GM21367 (cell line): ENCODE measurements at regions not wholly inside any gene's neighbourhood (a gene's known extent, or its start where the extent isn't known, plus 50 kb on each side); places are given as distances from the start of the nearest gene placed in this dataset.

Experiments used
- ATAC-seq: cut with Tn5 transposase; IDR thresholded peaks from one replicate; pipeline ENCODE4 v1.9.1; 2021; ENCODE audit not compliant: unreplicated experiment

GRCh38 chr10:128976856-128977255, 490.2 kb upstream of the MGMT start:
- ATAC-seq, result no peak

GRCh38 chr10:128978211-128978610, 488.8 kb upstream of the MGMT start:
- no peak for ATAC-seq

GRCh38 chr10:128979405-128979804, 487.6 kb upstream of the MGMT start:
- no peak for ATAC-seq

- no peak for ATAC-seq
Observed at GRCh38 chr10:128981251-128981650, 485.8 kb upstream of the MGMT start.

GRCh38 chr10:128981881-128982615, 485.0 kb upstream of the MGMT start:
- no peak for ATAC-seq

GRCh38 chr10:128982616-128982915, 484.5 kb upstream of the MGMT start:
- no peak for ATAC-seq

GRCh38 chr10:128985036-128985435, 482.0 kb upstream of the MGMT start:
- no peak for ATAC-seq

GRCh38 chr10:128990986-128991385, 476.1 kb upstream of the MGMT start:
- ATAC-seq, result no peak

GRCh38 chr10:128992770-128993169, 474.3 kb upstream of the MGMT start:
- no peak for ATAC-seq

- no peak for ATAC-seq
Observed at GRCh38 chr10:128993443-128993842, 473.6 kb upstream of the MGMT start.

- ATAC-seq, result no peak
Observed at GRCh38 chr10:128993911-128994538, 473.0 kb upstream of the MGMT start.

- ATAC-seq, result no peak
Observed at GRCh38 chr10:128994598-128995143, 472.4 kb upstream of the MGMT start.

- ATAC-seq, result no peak
Observed at GRCh38 chr10:128995676-128996075, 471.4 kb upstream of the MGMT start.

GRCh38 chr10:128996092-128996491, 470.9 kb upstream of the MGMT start:
- no peak for ATAC-seq

GRCh38 chr10:128998101-128998805, 468.8 kb upstream of the MGMT start:
- ATAC-seq, result no peak

GRCh38 chr10:129004398-129004797, 462.6 kb upstream of the MGMT start:
- ATAC-seq, result no peak

GRCh38 chr10:129005080-129005479, 462.0 kb upstream of the MGMT start:
- no peak for ATAC-seq

GRCh38 chr10:129005804-129006203, 461.2 kb upstream of the MGMT start:
- no peak for ATAC-seq

- ATAC-seq, result no peak
Observed at GRCh38 chr10:129018511-129018910, 448.5 kb upstream of the MGMT start.

GRCh38 chr10:129020651-129021330, 446.2 kb upstream of the MGMT start:
- no peak for ATAC-seq

- ATAC-seq, result no peak
Observed at GRCh38 chr10:129021594-129022304, 445.3 kb upstream of the MGMT start.
